HepG2 (cell line): ENCODE measurements at regions not wholly inside any gene's neighbourhood (a gene's known extent, or its start where the extent isn't known, plus 50 kb on each side); places are given as distances from the start of the nearest gene placed in this dataset.

Experiments
- ATAC-seq: fragments of 200-7000 bp; cut with Tn5 transposase; 3 replicates; pipeline ENCODE4 v1.9.1; 2020; ENCODE audit warnings: mild to moderate bottlenecking, moderate library complexity
- BruUV-seq: library from RNA; stranded (reverse); fragments of 400-500 nt; replicated peaks from 2 replicates; lab custom pipeline; 2021; lab: Mats Ljungman, UMichigan
- CTCF ChIA-PET: fragments of 300-600 bp; formaldehyde crosslinking; extraction: SDS; loops from one replicate; lab custom pipeline; 2021; ENCODE audit warnings: low total read pairs, inconsistent platforms, low intra/inter-chr PET ratio; lab: Yijun Ruan, JAX
- POLR2A ChIA-PET: fragments of 350-600 bp; sonication (Branson Sonifier 250); formaldehyde crosslinking; loops from one replicate; lab custom pipeline; 2020; ENCODE audit warnings: antibody characterized with exemption, inconsistent platforms; lab: Yijun Ruan, JAX
- DNase-seq: peaks from one replicate; pipeline ENCODE4 v3.0.0-alpha.2; 2015; ENCODE audit warnings: low spot score
- FAIRE-seq: peaks from 3 replicates; lab custom pipeline; 2011; peaks lifted over from hg19 to GRCh38; lab: Jason Lieb, UNC
- H2AFZ ChIP-seq: one replicate; pipeline ENCODE4 v1.6.1; 2011; ENCODE audit warnings: low read length, inconsistent platforms
- H3K27ac ChIP-seq: fragments of 300-600 bp; 3 replicates; pipeline ENCODE4 v1.8.0; 2011; ENCODE audit warnings: mixed run types, mild to moderate bottlenecking, mixed read lengths, low read length, inconsistent platforms; ENCODE audit not compliant: insufficient read depth; ENCODE audit errors: extremely low read length
- H3K27me3 ChIP-seq, 2 experiments: fragments of 200-600 bp in 1 of 2; 2 replicates in 1 of 2; 3 replicates in 1 of 2; pipeline versions ENCODE4 v1.6.0 to v1.8.0; 2011; ENCODE audit warnings: low read length in 2 of 2, mild to moderate bottlenecking in 2 of 2, moderate library complexity in 2 of 2, inconsistent platforms in 1 of 2; ENCODE audit not compliant: insufficient read depth in 2 of 2, control insufficient read depth in 1 of 2
- H3K36me3 ChIP-seq, 2 experiments: fragments of 200-600 bp in 1 of 2; replicated peaks in 1 of 2; 2 replicates in 1 of 2; 3 replicates in 1 of 2; pipeline versions ENCODE4 v1.5.1 to v1.8.0; 2011; ENCODE audit warnings: low read length in 2 of 2, inconsistent platforms in 1 of 2; ENCODE audit not compliant: insufficient read depth in 2 of 2, control insufficient read depth in 1 of 2
- H3K4me1 ChIP-seq: 2 replicates; pipeline ENCODE4 v1.5.1; 2012; ENCODE audit warnings: low read length, inconsistent platforms; ENCODE audit not compliant: insufficient read depth
- H3K4me2 ChIP-seq: 2 replicates; pipeline ENCODE4 v1.6.0; 2011; ENCODE audit warnings: low read depth, low read length, inconsistent platforms
- H3K4me3 ChIP-seq, 3 experiments: fragments of 200-600 bp in 1 of 3; sonication (generic), shearing (Covaris generic) in 1 of 3; replicated peaks in 1 of 3; 2 replicates each; pipeline ENCODE4 v1.5.1; 2011 to 2016; ENCODE audit warnings: low read length in 3 of 3, inconsistent platforms in 2 of 3, low read depth in 2 of 3, mild to moderate bottlenecking in 2 of 3, control low read depth in 1 of 3, mixed read lengths in 1 of 3; ENCODE audit not compliant: insufficient read depth in 1 of 3
- H3K79me2 ChIP-seq: one replicate; pipeline ENCODE4 v1.6.1; 2011; ENCODE audit warnings: low read length, inconsistent platforms; ENCODE audit not compliant: insufficient read depth
- H3K9ac ChIP-seq: 2 replicates; pipeline ENCODE4 v1.6.0; 2011; ENCODE audit warnings: mild to moderate bottlenecking, low read depth, low read length, inconsistent platforms; ENCODE audit not compliant: insufficient read depth
- H3K9me3 ChIP-seq: 2 replicates; pipeline ENCODE4 v1.5.1; 2012; ENCODE audit warnings: mild to moderate bottlenecking, low read length
- H4K20me1 ChIP-seq: 2 replicates; pipeline ENCODE4 v1.6.0; 2011; ENCODE audit warnings: inconsistent platforms, mild to moderate bottlenecking, low read length, moderate library complexity; ENCODE audit not compliant: insufficient read depth
- HDAC1 ChIP-seq: sonication (generic); formaldehyde crosslinking; IDR thresholded peaks from 2 replicates; pipeline ENCODE4 v1.5.1; 2020; ENCODE audit warnings: mild to moderate bottlenecking, missing genetic modification reagents
- HNF4G ChIP-seq, 2 experiments: sonication (generic) in 1 of 2; formaldehyde crosslinking in 1 of 2; IDR thresholded peaks; 2 replicates each; pipeline versions ENCODE4 v1.4.0 to v1.6.1; 2011 to 2020; ENCODE audit warnings: borderline replicate concordance in 2 of 2, low read depth in 2 of 2, mild to moderate bottlenecking in 2 of 2, low read length in 1 of 2, missing genetic modification reagents in 1 of 2, moderate library complexity in 1 of 2
- NFYC ChIP-seq: IDR thresholded peaks from 2 replicates; pipeline ENCODE4 v1.6.1; 2016; ENCODE audit warnings: missing genetic modification reagents, missing compliant biosample characterization
- ZC3H13 ChIP-seq: sonication (generic); formaldehyde crosslinking; IDR thresholded peaks from 2 replicates; pipeline ENCODE4 v1.8.1; 2023; ENCODE audit warnings: mild to moderate bottlenecking, missing genetic modification reagents, moderate library complexity
- ZIK1 ChIP-seq: sonication (generic); formaldehyde crosslinking; IDR thresholded peaks from 2 replicates; pipeline ENCODE4 v1.5.0; 2020; ENCODE audit warnings: mild to moderate bottlenecking, low read depth, missing genetic modification reagents, borderline replicate concordance
- ZNF12 ChIP-seq: sonication (generic); formaldehyde crosslinking; IDR thresholded peaks from 2 replicates; pipeline ENCODE4 v1.5.0; 2020; ENCODE audit warnings: missing genetic modification reagents
- ZNF446 ChIP-seq: sonication (generic); formaldehyde crosslinking; IDR thresholded peaks from 2 replicates; pipeline ENCODE4 v1.5.0; 2020; ENCODE audit warnings: mild to moderate bottlenecking, missing genetic modification reagents
- ZNF546 ChIP-seq: sonication (generic); formaldehyde crosslinking; conservative IDR thresholded peaks from 2 replicates; pipeline ENCODE4 v1.8.1; 2023; ENCODE audit warnings: mild to moderate bottlenecking, missing genetic modification reagents
- WGBS: methylation state at CpG from one replicate; pipeline ENCODE4 v1.1.6; 2017; ENCODE audit warnings: low lambda C conversion rate; 5-methylcytosine and 5-hydroxymethylcytosine counted together
- in situ Hi-C: cut with HindIII; loops from 2 replicates; pipeline ENCODE4 v1.10.0; 2017; ENCODE audit warnings: low pct_unique_long_range_greater_than_20kb; ENCODE audit not compliant: extremely low pct_ligation_motif_present
- intact Hi-C: fragments of 100-400 bp; cut with micrococcal nuclease; formaldehyde crosslinking; loops from one replicate; pipeline ENCODE4 v1.10.0; 2022; ENCODE audit not compliant: unreplicated experiment
- TF ChIP-seq, protein P1 (sequence below): sonication (generic); formaldehyde crosslinking; IDR thresholded peaks from 2 replicates; pipeline ENCODE4 v1.4.0; 2020; ENCODE audit warnings: missing genetic modification reagents
- TF ChIP-seq, protein P2 (sequence below): sonication (generic); formaldehyde crosslinking; IDR thresholded peaks from 2 replicates; pipeline ENCODE4 v1.8.0; 2022; ENCODE audit warnings: missing genetic modification reagents, mild to moderate bottlenecking, borderline replicate concordance

DNA sequence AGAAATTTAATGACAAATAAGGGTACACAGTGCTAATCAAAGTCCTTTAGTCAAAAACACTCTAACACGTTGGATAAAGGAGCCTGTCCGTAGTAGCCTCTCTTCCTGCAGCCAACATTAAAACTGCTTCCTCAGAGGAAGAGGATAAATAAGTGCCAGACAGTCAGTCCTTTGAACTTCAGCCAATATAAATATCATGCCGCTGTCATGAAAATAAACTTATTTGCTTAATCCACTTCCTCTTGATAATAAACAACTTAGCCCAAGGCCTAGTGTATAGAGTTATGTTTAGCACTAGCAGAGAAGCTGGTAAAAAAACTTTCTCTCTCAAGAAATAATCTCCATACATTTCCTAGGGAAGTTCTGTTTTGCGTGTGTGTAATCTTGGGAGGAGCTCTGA lies 196.7 kb downstream of the HS3ST1 start:
- Histone ChIP-seq H3K79me2 (no peaks in the 10 kb centered on the region), H3K9me3 (peaks cover 49% of the 10 kb centered on the region), H3K9ac (no peak overlapping the region), H3K4me3 (no peak overlapping the region), H2AFZ (no peak overlapping the region), H3K4me1 (no peaks in the 10 kb centered on the region), H4K20me1 (no peaks in the 10 kb centered on the region), H3K4me2 (no peak overlapping the region), H3K27ac (no peak overlapping the region), H3K27me3 (no peaks in the 10 kb centered on the region), H3K36me3 (no peaks in the 10 kb centered on the region)
- in situ Hi-C loops (no loop called here), intact Hi-C loops (no loop called here)
- DNase-seq (no peak), FAIRE-seq (no peak), ATAC-seq (no peak)
- WGBS, result 3% methylated on average over 4 of the region's 4 CpGs
- BruUV-seq, result no TSS peak
- TF ChIP-seq NFYC (CRISPR knock-in tag) (no peak), ZNF12 (CRISPR knock-in tag) (no peak), HDAC1 (CRISPR knock-in tag) (no peak), HNF4G (IDR thresholded peaks at IDR 0.05; ENCODE audit: borderline replicate concordance, low read depth, low read length) (no peak), HNF4G (CRISPR knock-in tag; IDR thresholded peaks at IDR 0.05; ENCODE audit: borderline replicate concordance, low read depth) (no peak), ZIK1 (CRISPR knock-in tag) (no peak), ZC3H13 (no peak), ZNF446 (CRISPR knock-in tag) (no peak), ZNF546 (CRISPR knock-in tag) (no peak)
- TF ChIP-seq, protein P1, sequence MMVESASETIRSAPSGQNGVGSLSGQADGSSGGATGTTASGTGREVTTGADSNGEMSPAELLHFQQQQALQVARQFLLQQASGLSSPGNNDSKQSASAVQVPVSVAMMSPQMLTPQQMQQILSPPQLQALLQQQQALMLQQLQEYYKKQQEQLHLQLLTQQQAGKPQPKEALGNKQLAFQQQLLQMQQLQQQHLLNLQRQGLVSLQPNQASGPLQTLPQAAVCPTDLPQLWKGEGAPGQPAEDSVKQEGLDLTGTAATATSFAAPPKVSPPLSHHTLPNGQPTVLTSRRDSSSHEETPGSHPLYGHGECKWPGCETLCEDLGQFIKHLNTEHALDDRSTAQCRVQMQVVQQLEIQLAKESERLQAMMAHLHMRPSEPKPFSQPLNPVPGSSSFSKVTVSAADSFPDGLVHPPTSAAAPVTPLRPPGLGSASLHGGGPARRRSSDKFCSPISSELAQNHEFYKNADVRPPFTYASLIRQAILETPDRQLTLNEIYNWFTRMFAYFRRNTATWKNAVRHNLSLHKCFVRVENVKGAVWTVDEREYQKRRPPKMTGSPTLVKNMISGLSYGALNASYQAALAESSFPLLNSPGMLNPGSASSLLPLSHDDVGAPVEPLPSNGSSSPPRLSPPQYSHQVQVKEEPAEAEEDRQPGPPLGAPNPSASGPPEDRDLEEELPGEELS (CRISPR knock-in tag), result no peak
- TF ChIP-seq, protein P2, sequence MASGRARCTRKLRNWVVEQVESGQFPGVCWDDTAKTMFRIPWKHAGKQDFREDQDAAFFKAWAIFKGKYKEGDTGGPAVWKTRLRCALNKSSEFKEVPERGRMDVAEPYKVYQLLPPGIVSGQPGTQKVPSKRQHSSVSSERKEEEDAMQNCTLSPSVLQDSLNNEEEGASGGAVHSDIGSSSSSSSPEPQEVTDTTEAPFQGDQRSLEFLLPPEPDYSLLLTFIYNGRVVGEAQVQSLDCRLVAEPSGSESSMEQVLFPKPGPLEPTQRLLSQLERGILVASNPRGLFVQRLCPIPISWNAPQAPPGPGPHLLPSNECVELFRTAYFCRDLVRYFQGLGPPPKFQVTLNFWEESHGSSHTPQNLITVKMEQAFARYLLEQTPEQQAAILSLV, result no peak
- CTCF ChIA-PET, result no interaction called here
- POLR2A ChIA-PET, result no interaction called here
